ENCODE measurements at regions not wholly inside any gene's neighbourhood (a gene's known extent, or its start where the extent isn't known, plus 50 kb on each side); places are given as distances from the start of the nearest gene placed in this dataset.

DNA sequence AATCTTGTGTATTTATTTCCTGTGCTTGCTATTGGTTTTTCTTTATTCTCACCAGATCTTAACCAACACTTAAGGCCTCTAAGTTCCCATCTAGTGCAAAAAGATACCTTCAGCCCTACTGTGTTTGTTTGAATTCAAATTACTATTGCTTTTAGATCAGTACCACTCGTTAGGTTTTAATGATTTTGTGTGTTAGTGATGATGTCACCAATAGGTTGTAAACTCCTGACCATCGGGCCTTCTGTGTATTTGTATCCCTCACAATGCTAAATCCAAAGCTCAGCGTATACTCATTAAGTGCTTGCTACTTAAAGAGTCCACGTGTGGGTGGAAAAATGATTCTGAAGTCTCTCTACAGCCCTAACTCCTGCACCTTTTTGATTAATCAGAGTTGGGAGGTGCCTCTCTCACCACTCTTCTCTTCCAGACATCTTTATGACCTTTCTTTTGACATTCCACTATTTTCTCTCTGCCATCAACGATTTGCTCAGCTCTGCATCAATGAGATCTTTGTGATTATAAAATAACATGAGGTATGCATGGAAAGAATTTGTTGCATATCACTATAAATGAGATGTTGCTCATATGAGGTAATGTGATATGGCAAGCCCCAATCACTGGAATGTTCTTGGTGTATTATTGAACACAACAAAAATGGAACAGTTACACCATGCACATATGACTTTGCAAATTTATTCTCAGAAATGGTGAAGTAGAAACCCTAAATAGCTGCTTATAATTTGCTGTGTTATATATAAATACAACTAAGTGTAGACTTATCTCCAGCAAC, 55.1 kb upstream of the LAMA2 start:
- intact Hi-C loops (cut with DNase I): no loop called here
- 74 to 81% (median 80%) methylated on average over 5 of the region's 5 CpGs for WGBS, 3 donors
- Histone ChIP-seq H3K4me3 (no peak overlapping the region), H3K27me3 (no peaks in the 10 kb centered on the region), H3K4me1 (ENCODE audit: insufficient read depth) (no peaks in the 10 kb centered on the region), H3K27ac (no peak overlapping the region), H3K9me3 (no peaks in the 10 kb centered on the region), H3K36me3 (no peaks in the 10 kb centered on the region)
- DNase-seq: no peak
- TF ChIP-seq POLR2A (IDR thresholded peaks at IDR 0.05) (no peak), EP300 (IDR thresholded peaks at IDR 0.05) (no peak)
- TF ChIP-seq, protein P1, sequence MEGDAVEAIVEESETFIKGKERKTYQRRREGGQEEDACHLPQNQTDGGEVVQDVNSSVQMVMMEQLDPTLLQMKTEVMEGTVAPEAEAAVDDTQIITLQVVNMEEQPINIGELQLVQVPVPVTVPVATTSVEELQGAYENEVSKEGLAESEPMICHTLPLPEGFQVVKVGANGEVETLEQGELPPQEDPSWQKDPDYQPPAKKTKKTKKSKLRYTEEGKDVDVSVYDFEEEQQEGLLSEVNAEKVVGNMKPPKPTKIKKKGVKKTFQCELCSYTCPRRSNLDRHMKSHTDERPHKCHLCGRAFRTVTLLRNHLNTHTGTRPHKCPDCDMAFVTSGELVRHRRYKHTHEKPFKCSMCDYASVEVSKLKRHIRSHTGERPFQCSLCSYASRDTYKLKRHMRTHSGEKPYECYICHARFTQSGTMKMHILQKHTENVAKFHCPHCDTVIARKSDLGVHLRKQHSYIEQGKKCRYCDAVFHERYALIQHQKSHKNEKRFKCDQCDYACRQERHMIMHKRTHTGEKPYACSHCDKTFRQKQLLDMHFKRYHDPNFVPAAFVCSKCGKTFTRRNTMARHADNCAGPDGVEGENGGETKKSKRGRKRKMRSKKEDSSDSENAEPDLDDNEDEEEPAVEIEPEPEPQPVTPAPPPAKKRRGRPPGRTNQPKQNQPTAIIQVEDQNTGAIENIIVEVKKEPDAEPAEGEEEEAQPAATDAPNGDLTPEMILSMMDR (IDR thresholded peaks at IDR 0.05): no peak

DNA sequence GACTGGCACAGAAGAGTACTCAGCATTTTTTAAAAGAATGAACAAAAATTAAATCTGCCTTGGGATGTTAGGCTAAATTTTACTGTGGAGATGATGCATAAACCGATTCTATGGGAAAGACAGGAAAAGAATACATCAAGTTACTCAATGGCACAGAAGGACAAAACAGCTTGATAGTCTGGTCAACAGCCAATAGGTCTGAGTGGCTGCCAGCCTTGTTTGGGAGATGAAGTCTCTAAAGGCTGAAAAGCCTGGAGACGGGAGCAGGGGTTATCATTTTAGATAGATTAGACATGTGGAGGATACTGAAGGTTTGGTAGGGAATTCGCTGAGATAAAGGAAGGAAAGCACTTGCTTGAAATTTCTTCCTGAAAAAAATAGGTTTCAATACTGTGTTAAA, 56.3 kb upstream of the LAMA2 start:
- 71 to 84% (median 73%) methylated on average over 3 of the region's 3 CpGs for WGBS, 3 donors
- no peak for TF ChIP-seq EP300 (IDR thresholded peaks at IDR 0.05)
- TF ChIP-seq POLR2A (IDR thresholded peaks at IDR 0.05): no peak
- TF ChIP-seq, protein P1 (IDR thresholded peaks at IDR 0.05): no peak
- intact Hi-C loops (cut with DNase I): no loop called here

DNA sequence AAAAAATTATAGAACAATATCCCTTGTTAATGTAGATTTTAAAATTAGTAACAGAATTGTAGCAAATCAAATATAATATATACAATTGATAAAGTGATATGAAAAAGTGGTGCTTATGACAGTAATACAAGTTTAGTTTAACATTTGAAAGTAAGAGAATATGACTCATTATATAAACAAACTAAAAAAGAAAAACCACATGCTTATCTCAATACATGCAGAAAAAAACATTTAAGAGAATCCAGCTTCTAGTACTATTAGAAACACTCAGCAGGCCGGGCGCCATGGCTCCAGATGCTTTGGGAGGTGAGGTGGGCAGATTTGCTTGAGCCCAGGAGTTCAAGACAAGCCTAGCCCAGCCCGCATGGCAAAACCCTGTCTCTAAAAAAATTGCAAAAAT, 60.7 kb upstream of the LAMA2 start:
- intact Hi-C loops (cut with DNase I): no loop called here
- H3K36me3 ChIP-seq: no peaks in the 10 kb centered on the region
- no peaks in the 10 kb centered on the region for H3K9me3 ChIP-seq
- H3K4me1 ChIP-seq (ENCODE audit: insufficient read depth): no peaks in the 10 kb centered on the region
- DNase-seq: peak; percentile 23 to 59 (median 47)
- H3K4me3 ChIP-seq: no peak overlapping the region
- H3K27ac ChIP-seq: no peak overlapping the region
- no peaks in the 10 kb centered on the region for H3K27me3 ChIP-seq
- no peak for TF ChIP-seq POLR2A (IDR thresholded peaks at IDR 0.05)
- TF ChIP-seq, protein P1 (IDR thresholded peaks at IDR 0.05): no peak
- TF ChIP-seq EP300 (IDR thresholded peaks at IDR 0.05): no peak
- WGBS, 3 donors: 9 to 30% (median 18%) methylated on average over 3 of the region's 3 CpGs

More for the DNA sequence above, 56.3 kb upstream of the LAMA2 start:
- no peak overlapping the region for H3K4me3 ChIP-seq
- DNase-seq: no peak
- no peaks in the 10 kb centered on the region for H3K27me3 ChIP-seq
- H3K36me3 ChIP-seq: no peaks in the 10 kb centered on the region
- no peaks in the 10 kb centered on the region for H3K4me1 ChIP-seq (ENCODE audit: insufficient read depth)
- no peak overlapping the region for H3K27ac ChIP-seq
- H3K9me3 ChIP-seq: no peaks in the 10 kb centered on the region

DNA sequence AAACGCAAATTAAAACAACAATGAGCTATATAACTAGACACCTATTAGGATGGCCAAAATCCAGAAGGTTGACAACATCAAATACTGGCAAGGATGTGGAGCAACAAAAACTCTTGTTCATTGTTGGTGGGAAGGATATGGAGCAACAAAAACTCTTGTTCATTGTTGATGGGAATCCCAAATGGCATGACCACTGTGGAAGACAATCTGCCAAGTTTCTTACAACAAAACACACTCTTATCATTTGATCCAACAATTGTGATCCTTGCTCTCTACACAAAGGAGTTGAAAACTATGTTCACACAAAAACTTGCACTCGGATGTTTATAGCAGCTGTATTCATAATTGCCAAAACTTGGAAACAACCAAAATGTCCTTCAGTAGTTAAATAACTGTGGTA, 61.8 kb upstream of the LAMA2 start:
- Histone ChIP-seq H3K27me3 (no peaks in the 10 kb centered on the region), H3K4me3 (no peak overlapping the region), H3K36me3 (no peaks in the 10 kb centered on the region), H3K4me1 (ENCODE audit: insufficient read depth) (no peaks in the 10 kb centered on the region), H3K27ac (no peak overlapping the region), H3K9me3 (no peaks in the 10 kb centered on the region)
- intact Hi-C loops (cut with DNase I): no loop called here
- no peak for DNase-seq
- TF ChIP-seq EP300 (IDR thresholded peaks at IDR 0.05) (no peak), POLR2A (IDR thresholded peaks at IDR 0.05) (no peak)
- TF ChIP-seq, protein P1 (IDR thresholded peaks at IDR 0.05): no peak
- 73 to 77% (median 74%) methylated on average over 2 of the region's 2 CpGs for WGBS, 3 donors
